Neural cell (in vitro differentiated cells): ENCODE measurements at regions not wholly inside any gene's neighbourhood (a gene's known extent, or its start where the extent isn't known, plus 50 kb on each side); places are given as distances from the start of the nearest gene placed in this dataset.

Experiments
- H2AFZ ChIP-seq: fragments of 200-600, 300-800 bp; sonication (generic), shearing (Covaris generic); 2 replicates; pipeline ENCODE4 v1.6.0; 2014; ENCODE audit warnings: low read depth, mild to moderate bottlenecking, antibody characterized with exemption, low read length, moderate library complexity
- H3F3A ChIP-seq: fragments of 200-600 bp; shearing (Covaris generic); 2 replicates; pipeline ENCODE4 v1.6.1; 2016; ENCODE audit warnings: mild to moderate bottlenecking, moderate library complexity, mixed read lengths, antibody characterized with exemption, low read length; ENCODE audit not compliant: insufficient read depth, poor library complexity, severe bottlenecking
- H3K27ac ChIP-seq: fragments of 200-600, 300-800 bp; sonication (generic), shearing (Covaris generic); 2 replicates; pipeline ENCODE4 v1.5.1; 2014; ENCODE audit warnings: mild to moderate bottlenecking, low read length, moderate library complexity
- H3K27me3 ChIP-seq: fragments of 300-800, 200-600 bp; sonication (generic), shearing (Covaris generic); 2 replicates; pipeline ENCODE4 v1.6.0; 2014; ENCODE audit warnings: mild to moderate bottlenecking, low read depth, low read length, moderate library complexity; ENCODE audit not compliant: insufficient read depth
- H3K36me3 ChIP-seq: fragments of 300-800, 200-600 bp; sonication (generic), shearing (Covaris generic); 2 replicates; pipeline ENCODE4 v1.5.1; 2014; ENCODE audit warnings: mild to moderate bottlenecking, antibody characterized with exemption, low read length, moderate library complexity; ENCODE audit not compliant: insufficient read depth
- H3K4me2 ChIP-seq: fragments of 300-800, 200-600 bp; sonication (generic), shearing (Covaris generic); 2 replicates; pipeline ENCODE4 v1.6.0; 2014; ENCODE audit warnings: mild to moderate bottlenecking, low read length
- H3K4me3 ChIP-seq: fragments of 300-800, 200-600 bp; sonication (generic), shearing (Covaris generic); 2 replicates; pipeline ENCODE4 v1.5.1; 2014; ENCODE audit warnings: mild to moderate bottlenecking, low read length, moderate library complexity
- H3K79me2 ChIP-seq: fragments of 200-600 bp; shearing (Covaris generic); replicated peaks from 2 replicates; pipeline ENCODE4 v1.6.0; 2014; ENCODE audit warnings: mild to moderate bottlenecking, low read length, moderate library complexity; ENCODE audit not compliant: insufficient read depth
- H3K9ac ChIP-seq: fragments of 300-800, 200-600 bp; sonication (generic), shearing (Covaris generic); 2 replicates; pipeline ENCODE4 v1.6.1; 2016; ENCODE audit warnings: mild to moderate bottlenecking, low read length, mixed read lengths
- H3K9me2 ChIP-seq: fragments of 200-600 bp; shearing (Covaris generic); 2 replicates; pipeline ENCODE4 v1.6.1; 2016; ENCODE audit warnings: mild to moderate bottlenecking, low read length, mixed read lengths; ENCODE audit not compliant: insufficient read depth
- H3K9me3 ChIP-seq: fragments of 200-600, 300-800 bp; sonication (generic), shearing (Covaris generic); 2 replicates; pipeline ENCODE4 v1.6.1; 2016; ENCODE audit warnings: mild to moderate bottlenecking, mixed run types, low read length, moderate library complexity, mixed read lengths
- H4K20me1 ChIP-seq: fragments of 200-600 bp; shearing (Covaris generic); 2 replicates; pipeline ENCODE4 v1.6.1; 2016; ENCODE audit warnings: mild to moderate bottlenecking, mixed run types; ENCODE audit not compliant: insufficient read depth
- EP300 ChIP-seq: fragments of 450-650 bp; conservative IDR thresholded peaks from 2 replicates; pipeline ENCODE4 v1.6.1; 2014; ENCODE audit warnings: antibody characterized with exemption, mild to moderate bottlenecking, moderate library complexity; ENCODE audit not compliant: poor library complexity, severe bottlenecking
- EZH2 ChIP-seq: fragments of 200-600, 300-800 bp; shearing (Covaris generic), sonication (generic); IDR thresholded peaks from 2 replicates; pipeline ENCODE4 v1.6.1; 2014; ENCODE audit warnings: antibody characterized with exemption, low read length, borderline replicate concordance, mild to moderate bottlenecking; ENCODE audit not compliant: insufficient read depth, poor library complexity, severe bottlenecking
- MXI1 ChIP-seq: fragments of 450-650 bp; conservative IDR thresholded peaks from 2 replicates; pipeline ENCODE4 v1.6.1; 2014; ENCODE audit warnings: antibody characterized with exemption, mild to moderate bottlenecking; ENCODE audit not compliant: poor library complexity, severe bottlenecking
- POLR2AphosphoS5 ChIP-seq: IDR thresholded peaks from 2 replicates; pipeline ENCODE4 v1.6.1; 2012
- RAD21 ChIP-seq: fragments of 450-650 bp; conservative IDR thresholded peaks from 2 replicates; pipeline ENCODE4 v1.6.1; 2014; ENCODE audit warnings: antibody characterized with exemption, mild to moderate bottlenecking, moderate library complexity
- SMC3 ChIP-seq: fragments of 450-650 bp; conservative IDR thresholded peaks from 2 replicates; pipeline ENCODE4 v1.6.1; 2014; ENCODE audit warnings: antibody characterized with exemption, mild to moderate bottlenecking, moderate library complexity; ENCODE audit not compliant: poor library complexity
- TAF1 ChIP-seq: IDR thresholded peaks from 2 replicates; pipeline ENCODE4 v1.6.1; 2012; ENCODE audit warnings: low read depth
- TF ChIP-seq, protein P1 (sequence below): fragments of 450-650 bp; IDR thresholded peaks from 2 replicates; pipeline ENCODE4 v1.5.1; 2014; ENCODE audit warnings: antibody characterized with exemption, mild to moderate bottlenecking, moderate library complexity; ENCODE audit not compliant: poor library complexity, severe bottlenecking
- TF ChIP-seq, protein P2 (sequence below): IDR thresholded peaks from 2 replicates; pipeline ENCODE4 v1.6.1; 2012; ENCODE audit warnings: borderline replicate concordance

DNA sequence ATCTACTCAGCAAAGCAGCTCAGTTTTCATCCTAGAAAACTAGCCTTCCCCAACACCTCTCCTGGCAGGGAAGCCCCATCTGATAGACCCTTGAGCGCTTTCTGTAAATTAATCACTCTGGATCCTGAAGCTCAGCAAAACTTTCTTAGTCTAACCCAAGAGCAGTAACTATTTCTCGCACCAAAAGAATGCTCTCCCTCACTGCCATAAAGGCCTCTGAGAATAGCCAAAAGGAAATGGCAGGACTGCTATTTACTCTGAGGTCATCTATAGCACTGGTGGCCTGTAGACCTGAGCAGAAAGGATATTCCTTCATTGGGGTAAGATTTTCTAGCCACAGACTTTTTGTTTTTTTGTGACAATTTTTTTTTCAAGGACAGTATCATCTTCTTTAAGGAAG, 345.8 kb upstream of the ADAMTS9 start:
- Histone ChIP-seq H3K27me3 (no peaks in the 10 kb centered on the region), H3K9ac (no peak overlapping the region), H3K9me3 (no peaks in the 10 kb centered on the region), H3K9me2 (no peaks in the 10 kb centered on the region), H2AFZ (no peak overlapping the region), H3K36me3 (no peaks in the 10 kb centered on the region), H3K4me3 (no peak overlapping the region), H3K79me2 (no peaks in the 10 kb centered on the region), H3K4me2 (no peak overlapping the region), H3F3A (no peaks in the 10 kb centered on the region), H4K20me1 (no peaks in the 10 kb centered on the region), H3K27ac (no peak overlapping the region)
- no peak for TF ChIP-seq EP300

DNA sequence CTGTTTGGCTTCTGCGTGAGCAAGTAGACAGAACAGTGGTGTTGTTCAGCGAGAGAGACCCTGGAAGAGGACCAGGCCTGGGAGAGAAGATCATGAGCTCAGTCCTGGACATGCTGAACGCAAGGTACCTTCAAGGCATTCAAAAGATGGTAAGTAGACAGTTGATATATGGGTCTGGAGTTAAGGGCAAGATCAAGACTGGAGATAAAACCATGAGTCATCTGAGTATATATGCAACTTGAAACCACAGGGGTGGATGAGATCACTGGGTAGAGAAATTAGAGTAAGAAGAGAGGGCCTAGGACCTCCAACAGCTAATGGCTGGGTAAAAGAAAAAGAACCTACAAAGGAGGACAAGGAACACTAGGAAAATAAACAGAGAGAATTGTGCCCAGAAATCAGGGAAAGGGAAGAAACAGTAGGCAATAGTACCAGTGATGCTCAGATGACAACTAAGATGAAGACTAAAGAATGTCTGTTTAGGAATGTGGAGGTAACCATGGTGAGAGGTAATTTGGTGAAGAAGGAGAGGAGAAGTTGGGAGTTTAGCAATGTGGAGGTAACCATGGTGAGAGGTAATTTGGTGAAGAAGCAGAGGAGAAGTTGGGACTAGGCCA, 343.2 kb upstream of the ADAMTS9 start:
- Histone ChIP-seq H3K27me3 (no peaks in the 10 kb centered on the region), H3K9me2 (no peaks in the 10 kb centered on the region), H4K20me1 (no peaks in the 10 kb centered on the region), H3K4me3 (no peak overlapping the region), H3K79me2 (no peaks in the 10 kb centered on the region), H3K9me3 (no peaks in the 10 kb centered on the region), H3K36me3 (no peaks in the 10 kb centered on the region), H3K4me2 (no peak overlapping the region), H3K9ac (no peak overlapping the region), H3K27ac (no peak overlapping the region), H2AFZ (no peak overlapping the region), H3F3A (no peaks in the 10 kb centered on the region)
- TF ChIP-seq, protein P1, sequence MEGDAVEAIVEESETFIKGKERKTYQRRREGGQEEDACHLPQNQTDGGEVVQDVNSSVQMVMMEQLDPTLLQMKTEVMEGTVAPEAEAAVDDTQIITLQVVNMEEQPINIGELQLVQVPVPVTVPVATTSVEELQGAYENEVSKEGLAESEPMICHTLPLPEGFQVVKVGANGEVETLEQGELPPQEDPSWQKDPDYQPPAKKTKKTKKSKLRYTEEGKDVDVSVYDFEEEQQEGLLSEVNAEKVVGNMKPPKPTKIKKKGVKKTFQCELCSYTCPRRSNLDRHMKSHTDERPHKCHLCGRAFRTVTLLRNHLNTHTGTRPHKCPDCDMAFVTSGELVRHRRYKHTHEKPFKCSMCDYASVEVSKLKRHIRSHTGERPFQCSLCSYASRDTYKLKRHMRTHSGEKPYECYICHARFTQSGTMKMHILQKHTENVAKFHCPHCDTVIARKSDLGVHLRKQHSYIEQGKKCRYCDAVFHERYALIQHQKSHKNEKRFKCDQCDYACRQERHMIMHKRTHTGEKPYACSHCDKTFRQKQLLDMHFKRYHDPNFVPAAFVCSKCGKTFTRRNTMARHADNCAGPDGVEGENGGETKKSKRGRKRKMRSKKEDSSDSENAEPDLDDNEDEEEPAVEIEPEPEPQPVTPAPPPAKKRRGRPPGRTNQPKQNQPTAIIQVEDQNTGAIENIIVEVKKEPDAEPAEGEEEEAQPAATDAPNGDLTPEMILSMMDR: no peak
- TF ChIP-seq POLR2AphosphoS5 (no peak), RAD21 (no peak), EZH2 (no peak), MXI1 (no peak), SMC3 (no peak), TAF1 (no peak), EP300 (no peak)
- TF ChIP-seq, protein P2, sequence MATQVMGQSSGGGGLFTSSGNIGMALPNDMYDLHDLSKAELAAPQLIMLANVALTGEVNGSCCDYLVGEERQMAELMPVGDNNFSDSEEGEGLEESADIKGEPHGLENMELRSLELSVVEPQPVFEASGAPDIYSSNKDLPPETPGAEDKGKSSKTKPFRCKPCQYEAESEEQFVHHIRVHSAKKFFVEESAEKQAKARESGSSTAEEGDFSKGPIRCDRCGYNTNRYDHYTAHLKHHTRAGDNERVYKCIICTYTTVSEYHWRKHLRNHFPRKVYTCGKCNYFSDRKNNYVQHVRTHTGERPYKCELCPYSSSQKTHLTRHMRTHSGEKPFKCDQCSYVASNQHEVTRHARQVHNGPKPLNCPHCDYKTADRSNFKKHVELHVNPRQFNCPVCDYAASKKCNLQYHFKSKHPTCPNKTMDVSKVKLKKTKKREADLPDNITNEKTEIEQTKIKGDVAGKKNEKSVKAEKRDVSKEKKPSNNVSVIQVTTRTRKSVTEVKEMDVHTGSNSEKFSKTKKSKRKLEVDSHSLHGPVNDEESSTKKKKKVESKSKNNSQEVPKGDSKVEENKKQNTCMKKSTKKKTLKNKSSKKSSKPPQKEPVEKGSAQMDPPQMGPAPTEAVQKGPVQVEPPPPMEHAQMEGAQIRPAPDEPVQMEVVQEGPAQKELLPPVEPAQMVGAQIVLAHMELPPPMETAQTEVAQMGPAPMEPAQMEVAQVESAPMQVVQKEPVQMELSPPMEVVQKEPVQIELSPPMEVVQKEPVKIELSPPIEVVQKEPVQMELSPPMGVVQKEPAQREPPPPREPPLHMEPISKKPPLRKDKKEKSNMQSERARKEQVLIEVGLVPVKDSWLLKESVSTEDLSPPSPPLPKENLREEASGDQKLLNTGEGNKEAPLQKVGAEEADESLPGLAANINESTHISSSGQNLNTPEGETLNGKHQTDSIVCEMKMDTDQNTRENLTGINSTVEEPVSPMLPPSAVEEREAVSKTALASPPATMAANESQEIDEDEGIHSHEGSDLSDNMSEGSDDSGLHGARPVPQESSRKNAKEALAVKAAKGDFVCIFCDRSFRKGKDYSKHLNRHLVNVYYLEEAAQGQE: no peak
